ENCODE measurements at regions not wholly inside any gene's neighbourhood (a gene's known extent, or its start where the extent isn't known, plus 50 kb on each side); places are given as distances from the start of the nearest gene placed in this dataset.

DNA sequence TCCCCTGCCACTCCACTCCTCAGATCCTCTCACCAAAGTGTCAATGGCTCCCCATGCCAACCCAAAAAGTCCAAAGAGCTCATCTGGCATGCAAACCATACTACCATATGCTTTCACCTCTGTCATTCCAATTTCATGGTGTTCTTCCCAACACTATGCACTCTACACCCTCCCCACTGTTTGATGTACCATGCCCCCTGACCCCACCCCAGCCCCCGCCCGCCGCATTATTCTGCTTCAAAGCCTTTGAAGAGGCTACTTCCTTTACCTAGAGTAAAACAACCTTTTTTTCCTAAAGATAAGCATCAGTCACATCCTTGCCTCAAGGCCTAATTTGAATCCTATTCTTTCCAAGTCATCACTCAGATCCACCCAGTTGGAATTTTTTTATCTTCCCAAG, 226.3 kb downstream of the DEPDC1B start (continued):
- TF ChIP-seq, protein P1, sequence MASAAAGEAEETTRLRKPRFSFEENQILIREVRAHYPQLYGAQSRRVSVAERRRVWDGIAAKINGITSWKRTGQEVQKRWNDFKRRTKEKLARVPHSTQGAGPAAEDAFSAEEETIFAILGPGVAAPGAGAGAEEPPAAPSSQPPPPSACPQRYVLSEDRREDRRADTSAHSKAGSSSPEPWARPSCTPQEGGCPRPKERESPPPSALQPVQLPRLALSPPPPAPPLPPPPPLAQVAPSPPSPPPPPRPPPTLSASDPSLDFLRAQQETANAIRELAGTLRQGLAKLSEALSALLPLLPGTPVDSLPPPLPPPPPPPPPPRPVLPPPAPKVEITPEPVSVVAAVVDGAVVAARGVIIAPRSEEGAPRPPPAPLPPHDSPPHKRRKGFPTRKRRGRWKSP (CRISPR knock-in tag; IDR thresholded peaks at IDR 0.05), result no peak
- TF ChIP-seq KLF9 (CRISPR knock-in tag; IDR thresholded peaks at IDR 0.05; ENCODE audit: low read depth), result no peak
- TF ChIP-seq, protein P2, sequence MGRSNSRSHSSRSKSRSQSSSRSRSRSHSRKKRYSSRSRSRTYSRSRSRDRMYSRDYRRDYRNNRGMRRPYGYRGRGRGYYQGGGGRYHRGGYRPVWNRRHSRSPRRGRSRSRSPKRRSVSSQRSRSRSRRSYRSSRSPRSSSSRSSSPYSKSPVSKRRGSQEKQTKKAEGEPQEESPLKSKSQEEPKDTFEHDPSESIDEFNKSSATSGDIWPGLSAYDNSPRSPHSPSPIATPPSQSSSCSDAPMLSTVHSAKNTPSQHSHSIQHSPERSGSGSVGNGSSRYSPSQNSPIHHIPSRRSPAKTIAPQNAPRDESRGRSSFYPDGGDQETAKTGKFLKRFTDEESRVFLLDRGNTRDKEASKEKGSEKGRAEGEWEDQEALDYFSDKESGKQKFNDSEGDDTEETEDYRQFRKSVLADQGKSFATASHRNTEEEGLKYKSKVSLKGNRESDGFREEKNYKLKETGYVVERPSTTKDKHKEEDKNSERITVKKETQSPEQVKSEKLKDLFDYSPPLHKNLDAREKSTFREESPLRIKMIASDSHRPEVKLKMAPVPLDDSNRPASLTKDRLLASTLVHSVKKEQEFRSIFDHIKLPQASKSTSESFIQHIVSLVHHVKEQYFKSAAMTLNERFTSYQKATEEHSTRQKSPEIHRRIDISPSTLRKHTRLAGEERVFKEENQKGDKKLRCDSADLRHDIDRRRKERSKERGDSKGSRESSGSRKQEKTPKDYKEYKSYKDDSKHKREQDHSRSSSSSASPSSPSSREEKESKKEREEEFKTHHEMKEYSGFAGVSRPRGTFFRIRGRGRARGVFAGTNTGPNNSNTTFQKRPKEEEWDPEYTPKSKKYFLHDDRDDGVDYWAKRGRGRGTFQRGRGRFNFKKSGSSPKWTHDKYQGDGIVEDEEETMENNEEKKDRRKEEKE (IDR thresholded peaks at IDR 0.05), result no peak
- no peak for TF ChIP-seq ZNF263 (CRISPR knock-in tag; IDR thresholded peaks at IDR 0.05)
- TF ChIP-seq SOX6 (IDR thresholded peaks at IDR 0.05), result no peak
- TF ChIP-seq SOX6 (CRISPR knock-in tag; IDR thresholded peaks at IDR 0.05), result peak; percentile 75
- no peak for TF ChIP-seq HNRNPUL1 (IDR thresholded peaks at IDR 0.05; ENCODE audit: low read depth, low read length)
- TF ChIP-seq, protein P3, sequence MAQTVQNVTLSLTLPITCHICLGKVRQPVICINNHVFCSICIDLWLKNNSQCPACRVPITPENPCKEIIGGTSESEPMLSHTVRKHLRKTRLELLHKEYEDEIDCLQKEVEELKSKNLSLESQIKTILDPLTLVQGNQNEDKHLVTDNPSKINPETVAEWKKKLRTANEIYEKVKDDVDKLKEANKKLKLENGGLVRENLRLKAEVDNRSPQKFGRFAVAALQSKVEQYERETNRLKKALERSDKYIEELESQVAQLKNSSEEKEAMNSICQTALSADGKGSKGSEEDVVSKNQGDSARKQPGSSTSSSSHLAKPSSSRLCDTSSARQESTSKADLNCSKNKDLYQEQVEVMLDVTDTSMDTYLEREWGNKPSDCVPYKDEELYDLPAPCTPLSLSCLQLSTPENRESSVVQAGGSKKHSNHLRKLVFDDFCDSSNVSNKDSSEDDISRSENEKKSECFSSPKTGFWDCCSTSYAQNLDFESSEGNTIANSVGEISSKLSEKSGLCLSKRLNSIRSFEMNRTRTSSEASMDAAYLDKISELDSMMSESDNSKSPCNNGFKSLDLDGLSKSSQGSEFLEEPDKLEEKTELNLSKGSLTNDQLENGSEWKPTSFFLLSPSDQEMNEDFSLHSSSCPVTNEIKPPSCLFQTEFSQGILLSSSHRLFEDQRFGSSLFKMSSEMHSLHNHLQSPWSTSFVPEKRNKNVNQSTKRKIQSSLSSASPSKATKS (CRISPR knock-in tag; IDR thresholded peaks at IDR 0.05), result no peak
- TF ChIP-seq, protein P4, sequence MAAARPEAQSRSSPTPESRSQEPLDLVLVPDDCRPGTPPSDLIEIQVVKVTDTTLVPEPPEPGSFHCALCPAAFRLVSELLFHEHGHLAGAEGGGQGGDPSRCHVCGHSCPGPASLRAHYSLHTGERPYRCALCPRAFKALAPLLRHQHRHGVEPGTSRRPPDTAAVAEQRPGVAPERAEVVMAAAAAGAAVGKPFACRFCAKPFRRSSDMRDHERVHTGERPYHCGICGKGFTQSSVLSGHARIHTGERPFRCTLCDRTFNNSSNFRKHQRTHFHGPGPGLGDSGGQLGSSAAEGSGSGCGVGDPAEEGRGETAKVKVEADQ (CRISPR knock-in tag; IDR thresholded peaks at IDR 0.05; ENCODE audit: borderline replicate concordance), result no peak
- TF ChIP-seq, protein P5, sequence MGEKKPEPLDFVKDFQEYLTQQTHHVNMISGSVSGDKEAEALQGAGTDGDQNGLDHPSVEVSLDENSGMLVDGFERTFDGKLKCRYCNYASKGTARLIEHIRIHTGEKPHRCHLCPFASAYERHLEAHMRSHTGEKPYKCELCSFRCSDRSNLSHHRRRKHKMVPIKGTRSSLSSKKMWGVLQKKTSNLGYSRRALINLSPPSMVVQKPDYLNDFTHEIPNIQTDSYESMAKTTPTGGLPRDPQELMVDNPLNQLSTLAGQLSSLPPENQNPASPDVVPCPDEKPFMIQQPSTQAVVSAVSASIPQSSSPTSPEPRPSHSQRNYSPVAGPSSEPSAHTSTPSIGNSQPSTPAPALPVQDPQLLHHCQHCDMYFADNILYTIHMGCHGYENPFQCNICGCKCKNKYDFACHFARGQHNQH (CRISPR knock-in tag; IDR thresholded peaks at IDR 0.05), result peak; percentile 46; the same call in 1 of the 2 replicates
- TF ChIP-seq, protein P6, sequence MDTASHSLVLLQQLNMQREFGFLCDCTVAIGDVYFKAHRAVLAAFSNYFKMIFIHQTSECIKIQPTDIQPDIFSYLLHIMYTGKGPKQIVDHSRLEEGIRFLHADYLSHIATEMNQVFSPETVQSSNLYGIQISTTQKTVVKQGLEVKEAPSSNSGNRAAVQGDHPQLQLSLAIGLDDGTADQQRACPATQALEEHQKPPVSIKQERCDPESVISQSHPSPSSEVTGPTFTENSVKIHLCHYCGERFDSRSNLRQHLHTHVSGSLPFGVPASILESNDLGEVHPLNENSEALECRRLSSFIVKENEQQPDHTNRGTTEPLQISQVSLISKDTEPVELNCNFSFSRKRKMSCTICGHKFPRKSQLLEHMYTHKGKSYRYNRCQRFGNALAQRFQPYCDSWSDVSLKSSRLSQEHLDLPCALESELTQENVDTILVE (CRISPR knock-in tag; IDR thresholded peaks at IDR 0.05), result no peak
- TF ChIP-seq SRF (IDR thresholded peaks at IDR 0.05; ENCODE audit: low read depth, low read length), result no peak
- TF ChIP-seq, protein P7, sequence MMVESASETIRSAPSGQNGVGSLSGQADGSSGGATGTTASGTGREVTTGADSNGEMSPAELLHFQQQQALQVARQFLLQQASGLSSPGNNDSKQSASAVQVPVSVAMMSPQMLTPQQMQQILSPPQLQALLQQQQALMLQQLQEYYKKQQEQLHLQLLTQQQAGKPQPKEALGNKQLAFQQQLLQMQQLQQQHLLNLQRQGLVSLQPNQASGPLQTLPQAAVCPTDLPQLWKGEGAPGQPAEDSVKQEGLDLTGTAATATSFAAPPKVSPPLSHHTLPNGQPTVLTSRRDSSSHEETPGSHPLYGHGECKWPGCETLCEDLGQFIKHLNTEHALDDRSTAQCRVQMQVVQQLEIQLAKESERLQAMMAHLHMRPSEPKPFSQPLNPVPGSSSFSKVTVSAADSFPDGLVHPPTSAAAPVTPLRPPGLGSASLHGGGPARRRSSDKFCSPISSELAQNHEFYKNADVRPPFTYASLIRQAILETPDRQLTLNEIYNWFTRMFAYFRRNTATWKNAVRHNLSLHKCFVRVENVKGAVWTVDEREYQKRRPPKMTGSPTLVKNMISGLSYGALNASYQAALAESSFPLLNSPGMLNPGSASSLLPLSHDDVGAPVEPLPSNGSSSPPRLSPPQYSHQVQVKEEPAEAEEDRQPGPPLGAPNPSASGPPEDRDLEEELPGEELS (CRISPR knock-in tag; IDR thresholded peaks at IDR 0.05), result peak; percentile 66; the same call in 1 of the 2 replicates
- TF ChIP-seq, protein P8, sequence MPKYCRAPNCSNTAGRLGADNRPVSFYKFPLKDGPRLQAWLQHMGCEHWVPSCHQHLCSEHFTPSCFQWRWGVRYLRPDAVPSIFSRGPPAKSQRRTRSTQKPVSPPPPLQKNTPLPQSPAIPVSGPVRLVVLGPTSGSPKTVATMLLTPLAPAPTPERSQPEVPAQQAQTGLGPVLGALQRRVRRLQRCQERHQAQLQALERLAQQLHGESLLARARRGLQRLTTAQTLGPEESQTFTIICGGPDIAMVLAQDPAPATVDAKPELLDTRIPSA (CRISPR knock-in tag; IDR thresholded peaks at IDR 0.05; ENCODE audit: borderline replicate concordance), result no peak
